T-helper 9 cell (primary cell): ENCODE measurements at regions not wholly inside any gene's neighbourhood (a gene's known extent, or its start where the extent isn't known, plus 50 kb on each side); places are given as distances from the start of the nearest gene placed in this dataset.
"Not testable (repeated sequence)": the region's sequence is repeated elsewhere in the genome, so short reads cannot be mapped to it uniquely, and the experiment has no call there.

ENCODE experiments used
- DNase-seq: peaks from one replicate; pipeline ENCODE4 v3.0.0-alpha.2; 2020

- no peak for DNase-seq
Measured at GRCh38 chr7:65453341-65454030, 79.8 kb downstream of the ZNF92 start.

- DNase-seq, result no peak
Measured at GRCh38 chr7:65454469-65454868, 80.8 kb downstream of the ZNF92 start.

GRCh38 chr7:65455050-65455449 lies 81.4 kb downstream of the ZNF92 start:
- not testable (repeated sequence) for DNase-seq

- DNase-seq, result no peak
Measured at GRCh38 chr7:65457705-65458104, 84.0 kb downstream of the ZNF92 start.

- no peak for DNase-seq
Measured at GRCh38 chr7:65459438-65459837, 85.8 kb downstream of the ZNF92 start.

GRCh38 chr7:65462148-65462716 lies 88.6 kb downstream of the ZNF92 start:
- no peak for DNase-seq

- no peak for DNase-seq
Measured at GRCh38 chr7:65463184-65463583, 89.5 kb downstream of the ZNF92 start.

GRCh38 chr7:65469919-65470558 lies 96.4 kb downstream of the ZNF92 start:
- DNase-seq, result not testable (repeated sequence)

- no peak for DNase-seq
Measured at GRCh38 chr7:65471587-65471986, 97.9 kb downstream of the ZNF92 start.

- DNase-seq, result no peak
Measured at GRCh38 chr7:65475040-65475726, 101.5 kb downstream of the ZNF92 start.

GRCh38 chr7:65475734-65476319 lies 102.2 kb downstream of the ZNF92 start:
- no peak for DNase-seq

GRCh38 chr7:65477326-65477725 lies 103.7 kb downstream of the ZNF92 start:
- no peak for DNase-seq

GRCh38 chr7:65489260-65489767 lies 115.7 kb downstream of the ZNF92 start:
- no peak for DNase-seq

- DNase-seq, result not testable (repeated sequence)
Measured at GRCh38 chr7:65496697-65497096, 123.0 kb downstream of the ZNF92 start.

GRCh38 chr7:65503434-65504152 lies 129.9 kb downstream of the ZNF92 start:
- no peak for DNase-seq

- not testable (repeated sequence) for DNase-seq
Measured at GRCh38 chr7:65504504-65505319, 131.1 kb downstream of the ZNF92 start.

GRCh38 chr7:65505320-65505633 lies 131.6 kb downstream of the ZNF92 start:
- not testable (repeated sequence) for DNase-seq

GRCh38 chr7:65508581-65509367 lies 135.1 kb downstream of the ZNF92 start:
- not testable (repeated sequence) for DNase-seq

- peak; percentile 5 for DNase-seq
Measured at GRCh38 chr7:65509368-65510186, 135.9 kb downstream of the ZNF92 start.

GRCh38 chr7:65510187-65510538 lies 136.5 kb downstream of the ZNF92 start:
- DNase-seq, result not testable (repeated sequence)
